ENCODE measurements at regions not wholly inside any gene's neighbourhood (a gene's known extent, or its start where the extent isn't known, plus 50 kb on each side); places are given as distances from the start of the nearest gene placed in this dataset.

- peak overlapping the region; percentile 20 for H3K9ac ChIP-seq (ENCODE audit: low read length)
- peak overlapping the region; percentile 88 for H3K27ac ChIP-seq (ENCODE audit: low read depth, low read length)
- no peaks in the 10 kb centered on the region for H3K9me3 ChIP-seq (ENCODE audit: low read length)
- H3K36me3 ChIP-seq (ENCODE audit: insufficient read depth, low read length), result no peaks in the 10 kb centered on the region
- no peaks in the 10 kb centered on the region for H3K27me3 ChIP-seq (ENCODE audit: control insufficient read depth in 1 of 2, insufficient read depth in 2 of 2, low read length in 2 of 2)
- H3K4me3 ChIP-seq (ENCODE audit: low read depth in 1 of 2, low read length in 2 of 2), result peak overlapping the region in 1 of 2 donors; percentile 8
- peaks cover 26% of the 10 kb centered on the region for H3K4me1 ChIP-seq (ENCODE audit: insufficient read depth, low read length)
Measured at GRCh38 chr10:30763918-30764317, 134.4 kb upstream of the LYZL2 start.

- Histone ChIP-seq H3K9ac (ENCODE audit: low read length) (no peak overlapping the region), H3K4me1 (ENCODE audit: insufficient read depth, low read length) (peaks cover 28% of the 10 kb centered on the region), H3K27me3 (ENCODE audit: control insufficient read depth in 1 of 2, insufficient read depth in 2 of 2, low read length in 2 of 2) (no peaks in the 10 kb centered on the region), H3K9me3 (ENCODE audit: low read length) (no peaks in the 10 kb centered on the region), H3K36me3 (ENCODE audit: insufficient read depth, low read length) (no peaks in the 10 kb centered on the region), H3K4me3 (ENCODE audit: low read depth in 1 of 2, low read length in 2 of 2) (no peak overlapping the region), H3K27ac (ENCODE audit: low read depth, low read length) (peak overlapping the region; percentile 87)
Measured at GRCh38 chr10:30762620-30763019, 133.1 kb upstream of the LYZL2 start.

GRCh38 chr10:30759423-30759822, 129.9 kb upstream of the LYZL2 start:
- no peaks in the 10 kb centered on the region for H3K36me3 ChIP-seq (ENCODE audit: insufficient read depth, low read length)
- no peak overlapping the region for H3K4me3 ChIP-seq (ENCODE audit: low read depth in 1 of 2, low read length in 2 of 2)

GRCh38 chr10:30758338-30758737, 128.8 kb upstream of the LYZL2 start:
- Histone ChIP-seq H3K36me3 (ENCODE audit: insufficient read depth, low read length) (no peaks in the 10 kb centered on the region), H3K27me3 (ENCODE audit: control insufficient read depth in 1 of 2, insufficient read depth in 2 of 2, low read length in 2 of 2) (no peaks in the 10 kb centered on the region)

More at GRCh38 chr10:30759423-30759822, 129.9 kb upstream of the LYZL2 start:
- Histone ChIP-seq H3K4me1 (ENCODE audit: insufficient read depth, low read length) (peaks cover 26% of the 10 kb centered on the region), H3K27me3 (ENCODE audit: control insufficient read depth in 1 of 2, insufficient read depth in 2 of 2, low read length in 2 of 2) (no peaks in the 10 kb centered on the region), H3K9ac (ENCODE audit: low read length) (no peak overlapping the region), H3K27ac (ENCODE audit: low read depth, low read length) (no peak overlapping the region), H3K9me3 (ENCODE audit: low read length) (no peaks in the 10 kb centered on the region)

GRCh38 chr10:30756896-30757295, 127.3 kb upstream of the LYZL2 start:
- Histone ChIP-seq H3K9ac (ENCODE audit: low read length) (no peak overlapping the region), H3K9me3 (ENCODE audit: low read length) (no peaks in the 10 kb centered on the region), H3K4me3 (ENCODE audit: low read depth in 1 of 2, low read length in 2 of 2) (no peak overlapping the region), H3K27ac (ENCODE audit: low read depth, low read length) (no peak overlapping the region), H3K4me1 (ENCODE audit: insufficient read depth, low read length) (peaks cover 16% of the 10 kb centered on the region), H3K36me3 (ENCODE audit: insufficient read depth, low read length) (no peaks in the 10 kb centered on the region), H3K27me3 (ENCODE audit: control insufficient read depth in 1 of 2, insufficient read depth in 2 of 2, low read length in 2 of 2) (no peaks in the 10 kb centered on the region)

More at GRCh38 chr10:30758338-30758737, 128.8 kb upstream of the LYZL2 start:
- H3K27ac ChIP-seq (ENCODE audit: low read depth, low read length), result peak overlapping the region; percentile 1
- H3K9me3 ChIP-seq (ENCODE audit: low read length), result no peaks in the 10 kb centered on the region
- H3K4me1 ChIP-seq (ENCODE audit: insufficient read depth, low read length), result peaks cover 18% of the 10 kb centered on the region
- H3K4me3 ChIP-seq (ENCODE audit: low read depth in 1 of 2, low read length in 2 of 2), result no peak overlapping the region
- H3K9ac ChIP-seq (ENCODE audit: low read length), result no peak overlapping the region

GRCh38 chr10:30756151-30756550, 126.6 kb upstream of the LYZL2 start:
- Histone ChIP-seq H3K27ac (ENCODE audit: low read depth, low read length) (peak overlapping the region; percentile 7), H3K4me1 (ENCODE audit: insufficient read depth, low read length) (peaks cover 16% of the 10 kb centered on the region)

GRCh38 chr10:30755441-30755953, 125.9 kb upstream of the LYZL2 start:
- Histone ChIP-seq H3K4me3 (ENCODE audit: low read depth in 1 of 2, low read length in 2 of 2) (no peak overlapping the region), H3K4me1 (ENCODE audit: insufficient read depth, low read length) (peaks cover 16% of the 10 kb centered on the region), H3K9me3 (ENCODE audit: low read length) (no peaks in the 10 kb centered on the region), H3K27me3 (ENCODE audit: control insufficient read depth in 1 of 2, insufficient read depth in 2 of 2, low read length in 2 of 2) (no peaks in the 10 kb centered on the region), H3K27ac (ENCODE audit: low read depth, low read length) (peak overlapping the region; percentile 7), H3K9ac (ENCODE audit: low read length) (no peak overlapping the region), H3K36me3 (ENCODE audit: insufficient read depth, low read length) (no peaks in the 10 kb centered on the region)

More at GRCh38 chr10:30756151-30756550, 126.6 kb upstream of the LYZL2 start:
- no peak overlapping the region for H3K9ac ChIP-seq (ENCODE audit: low read length)
- H3K9me3 ChIP-seq (ENCODE audit: low read length), result no peaks in the 10 kb centered on the region
- no peaks in the 10 kb centered on the region for H3K36me3 ChIP-seq (ENCODE audit: insufficient read depth, low read length)
- no peak overlapping the region for H3K4me3 ChIP-seq (ENCODE audit: low read depth in 1 of 2, low read length in 2 of 2)
- H3K27me3 ChIP-seq (ENCODE audit: control insufficient read depth in 1 of 2, insufficient read depth in 2 of 2, low read length in 2 of 2), result no peaks in the 10 kb centered on the region

- H3K9me3 ChIP-seq (ENCODE audit: low read length), result no peaks in the 10 kb centered on the region
- H3K36me3 ChIP-seq (ENCODE audit: insufficient read depth, low read length), result no peaks in the 10 kb centered on the region
- no peak overlapping the region for H3K4me3 ChIP-seq (ENCODE audit: low read depth in 1 of 2, low read length in 2 of 2)
- H3K27ac ChIP-seq (ENCODE audit: low read depth, low read length), result no peak overlapping the region
- H3K27me3 ChIP-seq (ENCODE audit: control insufficient read depth in 1 of 2, insufficient read depth in 2 of 2, low read length in 2 of 2), result no peaks in the 10 kb centered on the region
- H3K4me1 ChIP-seq (ENCODE audit: insufficient read depth, low read length), result peaks cover 4% of the 10 kb centered on the region
- H3K9ac ChIP-seq (ENCODE audit: low read length), result no peak overlapping the region
Measured at GRCh38 chr10:30752481-30752881, 122.9 kb upstream of the LYZL2 start.

- Histone ChIP-seq H3K9ac (ENCODE audit: low read length) (no peak overlapping the region), H3K27me3 (ENCODE audit: control insufficient read depth in 1 of 2, insufficient read depth in 2 of 2, low read length in 2 of 2) (no peaks in the 10 kb centered on the region)
Measured at GRCh38 chr10:30751678-30752331, 122.3 kb upstream of the LYZL2 start.

GRCh38 chr10:30750971-30751677, 121.6 kb upstream of the LYZL2 start:
- Histone ChIP-seq H3K36me3 (ENCODE audit: insufficient read depth, low read length) (no peaks in the 10 kb centered on the region), H3K4me1 (ENCODE audit: insufficient read depth, low read length) (peaks cover 4% of the 10 kb centered on the region), H3K27me3 (ENCODE audit: control insufficient read depth in 1 of 2, insufficient read depth in 2 of 2, low read length in 2 of 2) (no peaks in the 10 kb centered on the region), H3K9ac (ENCODE audit: low read length) (no peak overlapping the region), H3K4me3 (ENCODE audit: low read depth in 1 of 2, low read length in 2 of 2) (no peak overlapping the region), H3K27ac (ENCODE audit: low read depth, low read length) (no peak overlapping the region), H3K9me3 (ENCODE audit: low read length) (no peaks in the 10 kb centered on the region)

More at GRCh38 chr10:30751678-30752331, 122.3 kb upstream of the LYZL2 start:
- Histone ChIP-seq H3K9me3 (ENCODE audit: low read length) (no peaks in the 10 kb centered on the region), H3K4me3 (ENCODE audit: low read depth in 1 of 2, low read length in 2 of 2) (no peak overlapping the region), H3K27ac (ENCODE audit: low read depth, low read length) (no peak overlapping the region), H3K4me1 (ENCODE audit: insufficient read depth, low read length) (peaks cover 4% of the 10 kb centered on the region), H3K36me3 (ENCODE audit: insufficient read depth, low read length) (no peaks in the 10 kb centered on the region)

- no peak overlapping the region for H3K9ac ChIP-seq (ENCODE audit: low read length)
- H3K9me3 ChIP-seq (ENCODE audit: low read length), result no peaks in the 10 kb centered on the region
- H3K4me1 ChIP-seq (ENCODE audit: insufficient read depth, low read length), result peaks cover 4% of the 10 kb centered on the region
- H3K36me3 ChIP-seq (ENCODE audit: insufficient read depth, low read length), result no peaks in the 10 kb centered on the region
- H3K27ac ChIP-seq (ENCODE audit: low read depth, low read length), result no peak overlapping the region
- H3K27me3 ChIP-seq (ENCODE audit: control insufficient read depth in 1 of 2, insufficient read depth in 2 of 2, low read length in 2 of 2), result no peaks in the 10 kb centered on the region
- no peak overlapping the region for H3K4me3 ChIP-seq (ENCODE audit: low read depth in 1 of 2, low read length in 2 of 2)
Measured at GRCh38 chr10:30749385-30749784, 119.8 kb upstream of the LYZL2 start.
